ENCODE measurements at regions not wholly inside any gene's neighbourhood (a gene's known extent, or its start where the extent isn't known, plus 50 kb on each side); places are given as distances from the start of the nearest gene placed in this dataset.

DNA sequence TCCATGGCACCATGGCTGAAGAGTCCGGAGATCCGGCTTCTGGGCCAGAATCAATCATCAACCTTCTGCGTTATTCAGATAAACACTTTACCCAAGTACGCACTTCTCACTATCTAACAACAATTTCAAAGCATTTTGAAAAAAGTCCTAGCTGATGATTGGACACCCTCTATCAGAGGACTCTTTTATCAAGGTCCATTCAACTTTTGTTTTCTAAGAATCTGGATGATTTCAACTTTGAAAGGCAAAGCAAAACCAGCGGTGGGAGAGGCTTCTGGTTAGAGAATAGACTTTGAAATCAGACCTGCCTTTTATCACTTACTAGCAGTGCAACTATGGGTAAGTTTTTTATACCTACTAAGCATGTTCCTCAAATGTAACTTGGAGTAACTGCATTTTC is 293.6 kb upstream of the TNP1 start:
- TF ChIP-seq, protein P1, sequence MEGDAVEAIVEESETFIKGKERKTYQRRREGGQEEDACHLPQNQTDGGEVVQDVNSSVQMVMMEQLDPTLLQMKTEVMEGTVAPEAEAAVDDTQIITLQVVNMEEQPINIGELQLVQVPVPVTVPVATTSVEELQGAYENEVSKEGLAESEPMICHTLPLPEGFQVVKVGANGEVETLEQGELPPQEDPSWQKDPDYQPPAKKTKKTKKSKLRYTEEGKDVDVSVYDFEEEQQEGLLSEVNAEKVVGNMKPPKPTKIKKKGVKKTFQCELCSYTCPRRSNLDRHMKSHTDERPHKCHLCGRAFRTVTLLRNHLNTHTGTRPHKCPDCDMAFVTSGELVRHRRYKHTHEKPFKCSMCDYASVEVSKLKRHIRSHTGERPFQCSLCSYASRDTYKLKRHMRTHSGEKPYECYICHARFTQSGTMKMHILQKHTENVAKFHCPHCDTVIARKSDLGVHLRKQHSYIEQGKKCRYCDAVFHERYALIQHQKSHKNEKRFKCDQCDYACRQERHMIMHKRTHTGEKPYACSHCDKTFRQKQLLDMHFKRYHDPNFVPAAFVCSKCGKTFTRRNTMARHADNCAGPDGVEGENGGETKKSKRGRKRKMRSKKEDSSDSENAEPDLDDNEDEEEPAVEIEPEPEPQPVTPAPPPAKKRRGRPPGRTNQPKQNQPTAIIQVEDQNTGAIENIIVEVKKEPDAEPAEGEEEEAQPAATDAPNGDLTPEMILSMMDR (conservative IDR thresholded peaks at IDR 0.05; ENCODE audit: low read depth, low read length) = no peak
- H3K4me3 ChIP-seq (ENCODE audit: low read depth, low read length) = no peak overlapping the region
- DNase-seq (ENCODE audit: low read depth) = no peak

- no peak for DNase-seq (ENCODE audit: low read depth)
- TF ChIP-seq, protein P1 (conservative IDR thresholded peaks at IDR 0.05; ENCODE audit: low read depth, low read length) = no peak
- H3K4me3 ChIP-seq (ENCODE audit: low read depth, low read length) = no peak overlapping the region
Observed at GRCh38 chr2:217152831-217153230, 293.0 kb upstream of the TNP1 start.

DNA sequence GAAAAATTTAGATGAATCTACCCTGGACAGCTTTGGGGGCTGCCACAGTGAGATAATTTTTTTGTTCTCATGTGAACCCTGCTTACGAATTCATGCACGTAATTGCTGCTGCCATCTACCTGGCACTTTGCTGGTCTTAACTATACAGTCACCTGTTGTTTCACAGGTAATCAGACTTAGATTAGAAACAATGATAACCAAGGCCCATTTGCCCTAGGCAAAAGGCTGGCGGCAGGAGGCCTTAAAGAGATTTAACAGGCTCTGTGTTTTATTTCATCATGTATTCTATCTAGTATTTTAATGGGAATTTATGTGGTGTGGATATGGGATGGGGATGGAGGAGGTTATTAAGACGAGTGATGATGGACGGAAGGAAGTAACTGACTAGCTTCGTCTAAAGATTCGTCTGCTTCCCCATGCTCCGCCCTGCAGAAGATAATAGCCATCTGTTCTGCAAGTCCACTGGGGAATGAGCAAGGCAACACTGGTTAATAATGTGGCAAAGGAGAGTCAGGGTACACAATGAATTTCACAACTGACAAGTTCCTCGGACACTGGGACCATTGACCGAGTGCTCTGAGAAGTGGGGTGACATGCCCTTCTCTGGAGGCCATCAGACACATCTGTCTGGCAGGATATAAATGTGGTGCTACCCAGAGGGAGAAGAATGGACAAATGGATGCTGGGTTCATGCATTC is 291.8 kb upstream of the TNP1 start:
- TF ChIP-seq, protein P1 (conservative IDR thresholded peaks at IDR 0.05; ENCODE audit: low read depth, low read length) = no peak
- H3K4me3 ChIP-seq (ENCODE audit: low read depth, low read length) = no peak overlapping the region
- no peak for DNase-seq (ENCODE audit: low read depth)

DNA sequence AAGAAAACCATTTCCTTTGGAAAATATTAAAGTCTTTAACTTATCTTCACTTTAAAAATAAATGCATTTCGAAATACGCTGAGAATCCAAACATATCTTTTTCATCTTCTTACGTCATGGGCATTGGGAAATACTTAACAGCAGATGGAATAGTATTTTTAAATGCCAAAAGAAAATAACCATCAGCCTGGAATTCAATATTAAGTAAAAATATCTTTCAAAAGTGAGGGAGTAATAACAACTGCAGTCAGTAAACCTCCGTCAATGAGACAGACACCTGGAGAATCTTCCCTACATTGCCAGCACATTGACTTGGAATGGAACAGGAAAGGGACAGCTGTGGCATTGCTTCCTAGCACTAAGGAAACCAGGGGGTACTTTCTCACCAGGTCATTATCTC is 290.4 kb upstream of the TNP1 start:
- no peak for DNase-seq (ENCODE audit: low read depth)
- TF ChIP-seq, protein P1 (conservative IDR thresholded peaks at IDR 0.05; ENCODE audit: low read depth, low read length) = no peak
- H3K4me3 ChIP-seq (ENCODE audit: low read depth, low read length) = no peak overlapping the region

DNA sequence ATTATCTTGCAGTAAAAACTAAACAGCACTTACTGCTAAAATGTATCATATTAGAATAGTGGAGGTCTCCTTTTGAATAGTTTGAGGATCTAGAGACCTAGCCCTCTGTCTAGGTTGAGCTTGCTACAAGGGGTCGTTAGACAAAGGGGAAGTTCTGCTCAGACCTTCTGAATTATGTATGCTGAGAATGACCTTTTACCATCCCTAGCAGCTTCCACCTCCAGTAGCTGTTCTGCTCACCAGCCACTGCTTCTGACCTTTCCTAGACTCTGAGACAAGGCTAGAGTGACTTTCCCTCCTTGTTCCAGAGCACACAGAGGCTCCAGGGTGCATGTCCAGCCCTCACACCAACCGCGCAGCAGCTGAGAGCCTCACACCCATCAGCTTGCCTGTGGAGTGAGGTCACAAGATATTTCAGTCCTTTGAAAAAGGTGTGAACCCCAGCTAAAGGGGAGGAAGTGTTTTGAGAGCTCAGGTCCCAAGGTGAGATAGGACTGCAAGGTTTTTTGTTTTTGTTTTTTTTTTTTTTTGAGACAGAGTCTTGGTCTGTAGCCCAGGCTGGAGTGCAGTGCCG is 289.3 kb upstream of the TNP1 start:
- no peak for DNase-seq (ENCODE audit: low read depth)
- TF ChIP-seq, protein P1 (conservative IDR thresholded peaks at IDR 0.05; ENCODE audit: low read depth, low read length) = no peak
- H3K4me3 ChIP-seq (ENCODE audit: low read depth, low read length) = no peak overlapping the region

GRCh38 chr2:217147818-217148217 is 288.0 kb upstream of the TNP1 start:
- DNase-seq (ENCODE audit: low read depth) = no peak
- H3K4me3 ChIP-seq (ENCODE audit: low read depth, low read length) = no peak overlapping the region
- TF ChIP-seq, protein P1 (conservative IDR thresholded peaks at IDR 0.05; ENCODE audit: low read depth, low read length) = no peak

DNA sequence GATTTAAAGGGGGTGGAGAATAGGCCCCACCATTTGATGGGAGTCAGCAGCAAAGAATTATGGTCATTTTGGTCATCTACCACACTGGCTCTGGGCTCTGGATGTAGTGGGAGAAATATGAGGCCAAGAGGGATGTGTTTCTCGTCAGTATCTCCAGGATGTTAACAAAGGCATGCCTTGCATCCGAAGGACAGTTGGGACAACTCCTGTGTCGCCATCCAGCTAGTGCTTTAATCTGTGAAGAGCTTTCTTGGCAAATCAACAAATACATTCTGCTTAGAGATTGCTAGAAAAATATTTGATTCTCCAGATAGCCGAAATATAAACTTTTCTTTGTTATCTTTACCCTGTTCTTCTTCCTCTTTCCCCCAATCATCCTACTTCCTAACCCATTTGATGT is 287.1 kb upstream of the TNP1 start:
- TF ChIP-seq, protein P1 (conservative IDR thresholded peaks at IDR 0.05; ENCODE audit: low read depth, low read length) = no peak
- no peak overlapping the region for H3K4me3 ChIP-seq (ENCODE audit: low read depth, low read length)
- no peak for DNase-seq (ENCODE audit: low read depth)

Data from epithelial cell of proximal tubule (primary cell).